ENCODE measurements at regions not wholly inside any gene's neighbourhood (a gene's known extent, or its start where the extent isn't known, plus 50 kb on each side); places are given as distances from the start of the nearest gene placed in this dataset.

- TF ChIP-seq CTCF (conservative IDR thresholded peaks at IDR 0.05; ENCODE audit: low read depth, low read length): no peak
- no peak for TF ChIP-seq EZH2 (IDR thresholded peaks at IDR 0.05; ENCODE audit: low read length, unreplicated experiment)
- no peak for TF ChIP-seq EZH2phosphoT487 (IDR thresholded peaks at IDR 0.05; ENCODE audit: borderline replicate concordance, low read length)
These were observed 389.3 kb downstream of the BMP4 start for GRCh38 chr14:53567236-53567780.

All from PC-3 (cell line).